WTC11 (cell line): ENCODE measurements at regions not wholly inside any gene's neighbourhood (a gene's known extent, or its start where the extent isn't known, plus 50 kb on each side); places are given as distances from the start of the nearest gene placed in this dataset.

ENCODE experiments used
- NR2C2 ChIP-seq: sonication (generic); formaldehyde crosslinking; IDR thresholded peaks from 2 replicates; pipeline ENCODE4 v1.8.0; 2022; ENCODE audit warnings: mild to moderate bottlenecking, missing genetic modification reagents
- TF ChIP-seq, protein P1 (sequence below): fragments of 200-600 bp; IDR thresholded peaks from 2 replicates; pipeline ENCODE4 v1.8.0; 2022; ENCODE audit warnings: antibody characterized with exemption
- TF ChIP-seq, protein P2 (sequence below): sonication (generic); formaldehyde crosslinking; IDR thresholded peaks from 2 replicates; pipeline ENCODE4 v1.8.1; 2023; ENCODE audit warnings: mild to moderate bottlenecking, missing genetic modification reagents, moderate library complexity

DNA sequence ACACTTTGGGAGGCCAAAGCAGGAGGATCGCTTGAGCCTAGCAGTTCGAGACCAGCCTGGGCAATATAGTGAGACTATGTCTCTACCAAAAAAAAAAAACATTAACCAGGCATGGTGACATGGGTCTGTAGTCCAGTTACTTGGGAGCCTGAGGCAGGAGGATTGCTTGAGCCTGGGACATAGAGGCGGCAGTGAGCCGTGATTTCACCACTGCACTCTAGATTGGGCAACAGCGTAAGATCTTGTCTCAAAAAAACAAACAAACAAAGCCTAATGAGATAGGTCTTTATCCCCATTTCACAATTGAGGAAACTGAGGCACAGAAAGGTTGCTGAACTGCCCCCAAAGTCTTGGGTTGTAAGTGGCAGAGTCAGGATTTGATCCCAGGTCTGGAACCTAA lies 70.5 kb upstream of the RAD23B start:
- TF ChIP-seq, protein P1, sequence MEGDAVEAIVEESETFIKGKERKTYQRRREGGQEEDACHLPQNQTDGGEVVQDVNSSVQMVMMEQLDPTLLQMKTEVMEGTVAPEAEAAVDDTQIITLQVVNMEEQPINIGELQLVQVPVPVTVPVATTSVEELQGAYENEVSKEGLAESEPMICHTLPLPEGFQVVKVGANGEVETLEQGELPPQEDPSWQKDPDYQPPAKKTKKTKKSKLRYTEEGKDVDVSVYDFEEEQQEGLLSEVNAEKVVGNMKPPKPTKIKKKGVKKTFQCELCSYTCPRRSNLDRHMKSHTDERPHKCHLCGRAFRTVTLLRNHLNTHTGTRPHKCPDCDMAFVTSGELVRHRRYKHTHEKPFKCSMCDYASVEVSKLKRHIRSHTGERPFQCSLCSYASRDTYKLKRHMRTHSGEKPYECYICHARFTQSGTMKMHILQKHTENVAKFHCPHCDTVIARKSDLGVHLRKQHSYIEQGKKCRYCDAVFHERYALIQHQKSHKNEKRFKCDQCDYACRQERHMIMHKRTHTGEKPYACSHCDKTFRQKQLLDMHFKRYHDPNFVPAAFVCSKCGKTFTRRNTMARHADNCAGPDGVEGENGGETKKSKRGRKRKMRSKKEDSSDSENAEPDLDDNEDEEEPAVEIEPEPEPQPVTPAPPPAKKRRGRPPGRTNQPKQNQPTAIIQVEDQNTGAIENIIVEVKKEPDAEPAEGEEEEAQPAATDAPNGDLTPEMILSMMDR, result no peak
- TF ChIP-seq NR2C2 (CRISPR knock-in tag), result no peak
- TF ChIP-seq, protein P2, sequence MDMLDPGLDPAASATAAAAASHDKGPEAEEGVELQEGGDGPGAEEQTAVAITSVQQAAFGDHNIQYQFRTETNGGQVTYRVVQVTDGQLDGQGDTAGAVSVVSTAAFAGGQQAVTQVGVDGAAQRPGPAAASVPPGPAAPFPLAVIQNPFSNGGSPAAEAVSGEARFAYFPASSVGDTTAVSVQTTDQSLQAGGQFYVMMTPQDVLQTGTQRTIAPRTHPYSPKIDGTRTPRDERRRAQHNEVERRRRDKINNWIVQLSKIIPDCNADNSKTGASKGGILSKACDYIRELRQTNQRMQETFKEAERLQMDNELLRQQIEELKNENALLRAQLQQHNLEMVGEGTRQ, result no peak
